ENCODE measurements at regions not wholly inside any gene's neighbourhood (a gene's known extent, or its start where the extent isn't known, plus 50 kb on each side); places are given as distances from the start of the nearest gene placed in this dataset.

GRCh38 chr2:184031402-184032147 is 566.8 kb upstream of the ZNF804A start:
- no peaks in the 10 kb centered on the region for H3K36me3 ChIP-seq (ENCODE audit: control insufficient read depth, insufficient read depth, low read length)
- TF ChIP-seq, protein P1, sequence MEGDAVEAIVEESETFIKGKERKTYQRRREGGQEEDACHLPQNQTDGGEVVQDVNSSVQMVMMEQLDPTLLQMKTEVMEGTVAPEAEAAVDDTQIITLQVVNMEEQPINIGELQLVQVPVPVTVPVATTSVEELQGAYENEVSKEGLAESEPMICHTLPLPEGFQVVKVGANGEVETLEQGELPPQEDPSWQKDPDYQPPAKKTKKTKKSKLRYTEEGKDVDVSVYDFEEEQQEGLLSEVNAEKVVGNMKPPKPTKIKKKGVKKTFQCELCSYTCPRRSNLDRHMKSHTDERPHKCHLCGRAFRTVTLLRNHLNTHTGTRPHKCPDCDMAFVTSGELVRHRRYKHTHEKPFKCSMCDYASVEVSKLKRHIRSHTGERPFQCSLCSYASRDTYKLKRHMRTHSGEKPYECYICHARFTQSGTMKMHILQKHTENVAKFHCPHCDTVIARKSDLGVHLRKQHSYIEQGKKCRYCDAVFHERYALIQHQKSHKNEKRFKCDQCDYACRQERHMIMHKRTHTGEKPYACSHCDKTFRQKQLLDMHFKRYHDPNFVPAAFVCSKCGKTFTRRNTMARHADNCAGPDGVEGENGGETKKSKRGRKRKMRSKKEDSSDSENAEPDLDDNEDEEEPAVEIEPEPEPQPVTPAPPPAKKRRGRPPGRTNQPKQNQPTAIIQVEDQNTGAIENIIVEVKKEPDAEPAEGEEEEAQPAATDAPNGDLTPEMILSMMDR (IDR thresholded peaks at IDR 0.05; ENCODE audit: insufficient read depth, low read length, severe bottlenecking) = no peak
- H3K27me3 ChIP-seq (ENCODE audit: control insufficient read depth, insufficient read depth, low read length) = no peaks in the 10 kb centered on the region
- no peak overlapping the region for H3K4me3 ChIP-seq (ENCODE audit: low read depth, low read length)
- FAIRE-seq = no peak
- DNase-seq (ENCODE audit: low read depth) = no peak

DNA sequence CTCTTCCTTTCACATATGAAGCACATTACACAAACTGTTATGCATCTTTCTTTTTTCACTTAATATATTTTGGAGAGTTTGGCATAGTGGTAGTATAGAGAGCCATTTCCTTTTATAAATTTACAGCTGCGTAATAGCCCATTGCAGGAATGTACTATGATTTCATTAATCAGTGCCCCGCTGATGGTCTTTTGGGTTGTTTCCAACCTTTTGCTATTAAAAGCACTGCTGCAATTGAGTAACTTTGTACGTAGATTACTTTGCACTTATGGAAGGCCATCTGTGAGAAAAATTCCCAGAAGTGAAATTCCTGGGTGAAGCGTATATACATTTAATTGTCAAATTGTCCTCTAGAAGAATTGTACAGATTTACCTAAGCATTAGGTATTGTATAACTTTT is 565.3 kb upstream of the ZNF804A start:
- H3K4me3 ChIP-seq (ENCODE audit: low read depth, low read length) = no peak overlapping the region
- no peaks in the 10 kb centered on the region for H3K36me3 ChIP-seq (ENCODE audit: control insufficient read depth, insufficient read depth, low read length)
- no peaks in the 10 kb centered on the region for H3K27me3 ChIP-seq (ENCODE audit: control insufficient read depth, insufficient read depth, low read length)
- TF ChIP-seq, protein P1 (IDR thresholded peaks at IDR 0.05; ENCODE audit: insufficient read depth, low read length, severe bottlenecking) = no peak
- FAIRE-seq (no peak), DNase-seq (ENCODE audit: low read depth) (no peak)

DNA sequence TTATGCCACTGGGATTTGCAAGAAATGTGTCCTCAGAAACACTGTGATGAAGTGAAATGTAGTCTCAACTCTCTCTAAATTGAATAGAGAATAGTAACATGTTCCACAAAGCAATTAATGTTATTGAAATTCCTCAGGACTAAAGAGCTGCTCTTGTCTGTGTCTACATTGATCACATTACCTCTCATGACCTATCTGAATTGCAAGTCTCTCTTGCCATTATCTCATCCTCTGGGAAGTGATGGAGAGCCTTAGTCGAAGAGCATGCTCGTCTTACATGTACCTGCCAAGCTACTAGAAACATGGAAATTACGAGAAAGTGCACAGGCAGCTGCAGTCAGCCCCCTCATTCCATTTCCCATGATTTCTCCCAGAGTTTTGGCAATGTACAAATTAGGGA is 561.1 kb upstream of the ZNF804A start:
- Histone ChIP-seq H3K4me3 (ENCODE audit: low read depth, low read length) (no peak overlapping the region), H3K36me3 (ENCODE audit: control insufficient read depth, insufficient read depth, low read length) (no peaks in the 10 kb centered on the region), H3K27me3 (ENCODE audit: control insufficient read depth, insufficient read depth, low read length) (no peaks in the 10 kb centered on the region)
- FAIRE-seq = no peak
- no peak for DNase-seq (ENCODE audit: low read depth)
- TF ChIP-seq, protein P1 (IDR thresholded peaks at IDR 0.05; ENCODE audit: insufficient read depth, low read length, severe bottlenecking) = no peak

DNA sequence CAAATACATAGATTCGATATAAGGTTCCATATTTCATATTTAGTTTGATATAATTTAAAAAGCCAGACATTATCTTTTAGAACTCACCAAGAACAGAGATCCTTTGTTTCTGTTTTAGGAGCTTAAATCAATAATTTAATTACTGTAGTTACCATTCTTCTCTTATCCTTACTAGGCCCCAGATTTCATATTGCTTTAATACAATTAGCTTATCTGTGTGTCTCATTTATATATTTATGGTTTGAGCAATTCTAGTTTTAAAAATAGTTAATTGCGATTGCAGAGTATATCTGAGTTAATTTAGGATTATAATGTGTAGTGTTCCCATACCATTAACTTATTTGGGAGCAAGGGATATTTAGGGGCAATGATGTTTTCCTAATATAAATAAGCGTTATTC is 558.8 kb upstream of the ZNF804A start:
- H3K4me3 ChIP-seq (ENCODE audit: low read depth, low read length) = no peak overlapping the region
- FAIRE-seq (no peak), DNase-seq (ENCODE audit: low read depth) (no peak)
- TF ChIP-seq, protein P1 (IDR thresholded peaks at IDR 0.05; ENCODE audit: insufficient read depth, low read length, severe bottlenecking) = no peak
- H3K27me3 ChIP-seq (ENCODE audit: control insufficient read depth, insufficient read depth, low read length) = no peaks in the 10 kb centered on the region
- H3K36me3 ChIP-seq (ENCODE audit: control insufficient read depth, insufficient read depth, low read length) = no peaks in the 10 kb centered on the region

DNA sequence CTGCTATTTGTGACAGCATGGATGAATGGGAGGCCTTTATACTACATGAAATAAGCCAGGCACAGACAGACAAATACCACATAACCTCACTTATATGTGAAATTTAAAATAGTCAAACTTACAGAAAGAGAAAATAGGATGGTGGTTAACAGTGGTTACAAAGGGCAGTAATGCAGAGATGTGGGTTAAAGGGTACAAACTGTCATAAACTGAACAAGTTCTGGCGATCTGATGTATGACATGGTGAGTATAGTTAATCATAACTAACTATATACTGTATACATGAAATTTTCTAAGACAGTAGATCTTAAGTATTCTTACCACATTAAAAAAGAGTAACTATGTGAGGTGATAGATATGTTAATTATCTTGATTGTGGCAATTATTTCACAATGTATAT is 558.1 kb upstream of the ZNF804A start:
- no peak overlapping the region for H3K4me3 ChIP-seq (ENCODE audit: low read depth, low read length)
- TF ChIP-seq, protein P1 (IDR thresholded peaks at IDR 0.05; ENCODE audit: insufficient read depth, low read length, severe bottlenecking) = no peak
- no peak for FAIRE-seq
- H3K27me3 ChIP-seq (ENCODE audit: control insufficient read depth, insufficient read depth, low read length) = no peaks in the 10 kb centered on the region
- H3K36me3 ChIP-seq (ENCODE audit: control insufficient read depth, insufficient read depth, low read length) = no peaks in the 10 kb centered on the region
- DNase-seq (ENCODE audit: low read depth) = no peak

DNA sequence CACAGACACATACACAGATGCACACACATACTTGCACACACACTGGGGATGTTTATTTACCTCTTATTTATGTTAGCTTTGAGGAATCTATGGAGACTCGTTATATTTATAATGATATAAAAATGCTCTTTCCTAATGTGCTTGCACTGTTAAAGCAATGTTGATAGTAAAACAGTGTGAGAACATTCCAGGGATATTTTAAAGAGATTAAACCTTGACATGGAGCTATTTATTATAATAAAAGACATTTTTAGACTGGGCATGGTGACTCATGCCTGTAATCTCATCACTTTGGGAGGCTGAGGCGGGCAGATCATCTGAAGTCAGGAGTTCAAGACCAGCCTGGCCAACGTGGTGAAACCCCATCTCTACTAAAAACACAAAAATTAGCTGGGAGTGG is 557.3 kb upstream of the ZNF804A start:
- TF ChIP-seq, protein P1 (IDR thresholded peaks at IDR 0.05; ENCODE audit: insufficient read depth, low read length, severe bottlenecking) = no peak
- FAIRE-seq (no peak), DNase-seq (ENCODE audit: low read depth) (no peak)
- no peaks in the 10 kb centered on the region for H3K27me3 ChIP-seq (ENCODE audit: control insufficient read depth, insufficient read depth, low read length)
- H3K36me3 ChIP-seq (ENCODE audit: control insufficient read depth, insufficient read depth, low read length) = no peaks in the 10 kb centered on the region
- no peak overlapping the region for H3K4me3 ChIP-seq (ENCODE audit: low read depth, low read length)

All from bronchial epithelial cell (primary cell).